ELF-1 (cell line): ENCODE measurements at regions not wholly inside any gene's neighbourhood (a gene's known extent, or its start where the extent isn't known, plus 50 kb on each side); places are given as distances from the start of the nearest gene placed in this dataset.
"Not testable (repeated sequence)": the region's sequence is repeated elsewhere in the genome, so short reads cannot be mapped to it uniquely, and the experiment has no call there.

Experiments used
- DNase-seq: peaks from one replicate; pipeline ENCODE4 v3.0.0-alpha.2; 2016; ENCODE audit warnings: low read depth, low spot score

GRCh38 chr1:78715181-78715661, 65.6 kb downstream of the IFI44 start:
- DNase-seq: no peak

DNA sequence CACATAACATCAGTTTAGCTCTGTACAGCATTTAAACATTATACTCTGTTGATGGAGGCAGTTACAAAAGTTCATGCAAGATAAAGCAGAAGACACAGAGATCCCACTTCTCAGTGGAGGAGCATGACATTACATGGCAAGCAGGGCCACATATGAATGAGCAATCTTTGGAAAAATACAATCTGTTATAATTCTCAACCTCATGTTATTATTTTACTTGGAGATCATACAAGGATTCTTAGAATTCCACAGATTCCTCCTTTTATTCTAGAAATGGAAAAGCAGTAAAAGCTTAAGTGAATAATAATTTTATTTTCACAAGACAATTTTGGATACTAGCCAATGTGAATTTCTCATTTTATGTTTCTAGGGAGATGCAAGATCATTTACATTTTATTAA, 66.6 kb downstream of the IFI44 start:
- no peak for DNase-seq

- DNase-seq: no peak
Observed at GRCh38 chr1:78718566-78718965, 68.9 kb downstream of the IFI44 start.

GRCh38 chr1:78721136-78721535, 71.5 kb downstream of the IFI44 start:
- no peak for DNase-seq

DNA sequence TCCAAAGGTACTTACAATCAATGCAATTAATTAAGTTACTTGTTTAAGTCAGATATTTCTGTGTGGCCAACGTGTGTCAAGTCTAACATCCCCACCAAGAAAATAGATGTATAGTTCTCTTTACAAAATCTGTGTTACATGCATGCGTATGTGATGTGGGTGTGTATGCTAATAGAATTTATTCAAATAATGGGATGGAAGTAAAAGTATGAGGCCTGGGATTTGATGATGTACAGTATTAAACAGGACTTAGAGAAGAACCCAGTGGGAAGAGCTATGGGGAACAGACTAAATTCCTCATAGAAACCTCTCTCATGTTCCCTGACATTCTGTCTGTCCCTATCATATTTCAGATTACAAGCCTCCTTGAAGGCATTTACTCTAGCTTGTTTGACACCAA, 72.5 kb downstream of the IFI44 start:
- DNase-seq: no peak

GRCh38 chr1:78722521-78722920, 72.9 kb downstream of the IFI44 start:
- no peak for DNase-seq

- no peak for DNase-seq
Observed at GRCh38 chr1:78722947-78723346, 73.3 kb downstream of the IFI44 start.

- no peak for DNase-seq
Observed at GRCh38 chr1:78726686-78727085, 77.1 kb downstream of the IFI44 start.

GRCh38 chr1:78728359-78728758, 78.7 kb downstream of the IFI44 start:
- no peak for DNase-seq

- DNase-seq: no peak
Observed at GRCh38 chr1:78730054-78730453, 80.4 kb downstream of the IFI44 start.

- no peak for DNase-seq
Observed at GRCh38 chr1:78731674-78732073, 82.0 kb downstream of the IFI44 start.

DNA sequence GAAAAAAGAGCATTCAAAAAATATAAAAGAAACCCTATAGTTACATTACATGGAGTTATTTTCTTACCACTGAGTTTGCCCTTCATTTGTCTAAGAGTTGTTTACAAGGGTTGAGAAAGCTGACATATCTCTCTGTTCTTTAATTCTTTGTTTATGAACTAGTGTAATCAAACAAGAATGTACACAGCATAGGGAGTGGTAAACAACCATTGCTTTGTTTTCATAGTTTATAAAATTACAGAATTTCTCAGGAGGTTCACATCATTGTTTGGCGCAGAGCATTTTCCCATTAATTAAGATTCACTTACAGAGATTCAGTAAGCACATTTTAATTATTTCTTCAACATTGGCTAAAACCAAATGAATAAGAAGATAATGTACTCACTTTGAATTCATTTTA, 87.6 kb downstream of the IFI44 start:
- no peak for DNase-seq

GRCh38 chr1:78743626-78744025, 94.0 kb downstream of the IFI44 start:
- DNase-seq: no peak

- DNase-seq: no peak
Observed at GRCh38 chr1:78745111-78745510, 95.5 kb downstream of the IFI44 start.

GRCh38 chr1:78753679-78754078, 104.0 kb downstream of the IFI44 start:
- not testable (repeated sequence) for DNase-seq

- DNase-seq: no peak
Observed at GRCh38 chr1:78755986-78756385, 106.4 kb downstream of the IFI44 start.

GRCh38 chr1:78758506-78758905, 108.9 kb downstream of the IFI44 start:
- DNase-seq: no peak

DNA sequence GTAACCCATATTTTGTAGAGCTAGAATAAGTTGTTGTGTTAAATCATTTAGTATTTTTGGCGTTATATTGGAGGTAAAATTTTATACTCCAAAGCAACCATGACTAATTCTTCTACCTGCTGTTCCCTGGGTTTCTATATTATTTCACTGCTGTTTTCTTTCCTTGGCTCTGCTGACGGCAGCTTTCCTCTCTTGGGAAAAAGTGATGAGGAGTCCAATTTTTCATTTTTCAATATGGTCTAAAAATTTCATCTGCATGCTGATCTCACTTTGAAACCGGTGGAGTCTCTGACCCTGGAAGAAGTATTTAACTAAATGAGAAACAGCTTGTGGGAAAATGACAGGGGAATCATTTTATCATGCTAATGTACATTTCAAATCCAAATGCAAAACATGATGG, 110.2 kb downstream of the IFI44 start:
- DNase-seq: no peak

GRCh38 chr1:78760858-78761257, 111.2 kb downstream of the IFI44 start:
- DNase-seq: no peak

DNA sequence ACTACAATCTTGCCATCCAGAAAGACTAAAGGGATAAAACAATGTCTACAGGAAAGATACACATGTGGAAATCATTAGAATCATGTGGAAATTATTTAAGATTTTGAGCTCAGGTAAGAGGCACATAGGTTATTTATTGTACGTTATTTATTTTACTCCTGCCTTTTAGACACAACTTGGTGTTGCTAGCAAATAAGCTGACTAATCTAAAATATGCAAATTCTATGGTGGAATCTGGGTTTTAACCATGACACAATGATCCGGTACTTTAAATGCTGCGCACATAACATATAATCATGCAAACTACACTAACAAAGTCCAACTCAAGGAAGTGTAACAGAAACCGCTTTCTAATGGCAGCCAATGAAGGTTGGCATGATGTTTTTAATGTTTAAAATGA, 112.5 kb downstream of the IFI44 start:
- DNase-seq: no peak

DNA sequence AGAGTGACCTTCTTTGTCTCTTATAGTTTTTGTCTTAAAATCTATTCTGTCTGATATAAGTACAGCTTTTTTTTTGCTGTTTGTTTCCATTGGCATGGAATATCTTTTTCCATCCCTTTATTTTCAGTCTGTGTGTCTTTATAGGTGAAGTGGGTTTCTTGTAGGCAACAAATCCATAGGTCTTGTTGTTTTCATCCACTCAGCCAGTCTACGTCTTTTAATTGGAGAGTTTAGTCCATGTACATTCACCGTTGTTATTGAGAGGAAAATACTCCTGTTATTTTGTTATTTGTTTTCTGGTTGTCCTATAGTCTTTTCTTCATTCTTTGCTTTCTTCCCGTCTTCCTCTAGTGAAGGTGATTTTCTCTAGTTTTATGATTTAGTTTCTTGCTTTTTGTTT, 115.9 kb downstream of the IFI44 start:
- DNase-seq: no peak

GRCh38 chr1:78779831-78780230, 130.2 kb downstream of the IFI44 start:
- no peak for DNase-seq

GRCh38 chr1:78787544-78787943, 137.9 kb downstream of the IFI44 start:
- no peak for DNase-seq

GRCh38 chr1:78790174-78790573, 140.5 kb downstream of the IFI44 start:
- DNase-seq: no peak

DNA sequence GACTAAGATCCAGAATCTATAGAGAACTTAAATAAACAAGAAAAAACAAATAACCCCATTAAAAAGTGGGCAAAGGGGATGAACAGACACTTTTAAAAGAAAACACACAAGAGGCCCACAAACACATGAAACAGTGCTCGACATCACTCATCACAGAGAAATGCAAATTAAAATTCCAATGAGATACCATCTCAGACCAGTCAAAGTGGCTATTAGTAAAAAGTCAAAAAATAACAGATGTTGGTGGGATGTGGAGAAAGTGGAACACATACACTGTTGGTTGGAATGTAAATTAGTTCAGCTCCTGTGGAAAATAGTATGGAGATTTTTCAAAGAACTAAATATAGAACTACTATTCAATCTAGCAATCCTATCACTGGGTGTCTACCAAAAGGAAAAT, 143.1 kb downstream of the IFI44 start:
- no peak for DNase-seq
